ENCODE measurements at regions not wholly inside any gene's neighbourhood (a gene's known extent, or its start where the extent isn't known, plus 50 kb on each side); places are given as distances from the start of the nearest gene placed in this dataset.
"Not testable (repeated sequence)": the region's sequence is repeated elsewhere in the genome, so short reads cannot be mapped to it uniquely, and the experiment has no call there.

- DNase-seq, result no peak
Observed at GRCh38 chr10:120760253-120760652, 90.9 kb upstream of the WDR11 start.

- no peak for DNase-seq
Observed at GRCh38 chr10:120761951-120762350, 89.2 kb upstream of the WDR11 start.

GRCh38 chr10:120765226-120765803 is 85.8 kb upstream of the WDR11 start:
- no peak for DNase-seq

- no peak for DNase-seq
Observed at GRCh38 chr10:120768227-120768626, 82.9 kb upstream of the WDR11 start.

GRCh38 chr10:120770496-120770895 is 80.7 kb upstream of the WDR11 start:
- no peak for DNase-seq

- DNase-seq, result no peak
Observed at GRCh38 chr10:120776442-120776841, 74.7 kb upstream of the WDR11 start.

- no peak for DNase-seq
Observed at GRCh38 chr10:120782336-120782735, 68.8 kb upstream of the WDR11 start.

- no peak for DNase-seq
Observed at GRCh38 chr10:120783098-120783497, 68.1 kb upstream of the WDR11 start.

- DNase-seq, result no peak
Observed at GRCh38 chr10:120783867-120784266, 67.3 kb upstream of the WDR11 start.

- DNase-seq, result no peak
Observed at GRCh38 chr10:120788771-120789170, 62.4 kb upstream of the WDR11 start.

- no peak for DNase-seq
Observed at GRCh38 chr10:120789303-120790203, 61.6 kb upstream of the WDR11 start.

- no peak for DNase-seq
Observed at GRCh38 chr10:120791316-120791715, 59.8 kb upstream of the WDR11 start.

- DNase-seq, result no peak
Observed at GRCh38 chr10:120793088-120793487, 58.1 kb upstream of the WDR11 start.

- DNase-seq, result no peak
Observed at GRCh38 chr10:120794390-120794789, 56.8 kb upstream of the WDR11 start.

- not testable (repeated sequence) for DNase-seq
Observed at GRCh38 chr10:120798276-120798675, 52.9 kb upstream of the WDR11 start.

- no peak for DNase-seq
Observed at GRCh38 chr10:120799849-120800248, 51.3 kb upstream of the WDR11 start.

GRCh38 chr10:120800528-120801323 is 50.4 kb upstream of the WDR11 start:
- DNase-seq, result no peak

Measured in OCI-M1 (cell line).